IMR-90 (cell line): ENCODE measurements at regions not wholly inside any gene's neighbourhood (a gene's known extent, or its start where the extent isn't known, plus 50 kb on each side); places are given as distances from the start of the nearest gene placed in this dataset.

Experiments used
- ATAC-seq: fragments of 200-7000 bp; cut with Tn5 transposase; 2 replicates; pipeline ENCODE4 v1.9.1; 2020; ENCODE audit warnings: low read depth, mild to moderate bottlenecking, moderate library complexity
- BruUV-seq: library from RNA; stranded (reverse); fragments of 400-500 nt; replicated peaks from 2 replicates; lab custom pipeline; 2021; lab: Mats Ljungman, UMichigan
- CTCF ChIA-PET: fragments of 300-600 bp; formaldehyde crosslinking; extraction: SDS; loops from one replicate; lab custom pipeline; 2021; ENCODE audit warnings: antibody characterized with exemption; lab: Yijun Ruan, JAX
- POLR2A ChIA-PET: fragments of 300-600 bp; sonication (Branson Sonifier 250); formaldehyde crosslinking; loops from one replicate; lab custom pipeline; 2022; ENCODE audit warnings: antibody characterized with exemption; ENCODE audit not compliant: unreplicated experiment; lab: Charles Lee
- DNase-seq: peaks from one replicate; pipeline ENCODE4 v3.0.0; 2013
- H2AFZ ChIP-seq: replicated peaks from 2 replicates; pipeline ENCODE3; 2013; ENCODE audit warnings: low read length, mild to moderate bottlenecking; ENCODE audit not compliant: poor library complexity
- H2AK5ac ChIP-seq: 2 replicates; pipeline ENCODE4 v1.6.1; 2013; ENCODE audit warnings: low read depth, low read length, inconsistent platforms
- H2AK9ac ChIP-seq: replicated peaks from 2 replicates; pipeline ENCODE3; 2013; ENCODE audit warnings: mild to moderate bottlenecking, low read depth, low read length, moderate library complexity; ENCODE audit not compliant: poor library complexity
- H2BK120ac ChIP-seq: 2 replicates; pipeline ENCODE4 v1.6.1; 2013; ENCODE audit warnings: low read depth, low read length, inconsistent platforms
- H2BK15ac ChIP-seq: 3 replicates; pipeline ENCODE4 v1.6.1; 2013; ENCODE audit warnings: low read depth, low read length, inconsistent platforms
- H2BK20ac ChIP-seq: 2 replicates; pipeline ENCODE4 v1.6.1; 2013; ENCODE audit warnings: low read depth, mild to moderate bottlenecking, inconsistent platforms, low read length, moderate library complexity
- H2BK5ac ChIP-seq: 2 replicates; pipeline ENCODE4 v1.6.1; 2013; ENCODE audit warnings: mild to moderate bottlenecking, low read depth, low read length, inconsistent platforms; ENCODE audit not compliant: poor library complexity, severe bottlenecking
- H3K14ac ChIP-seq: replicated peaks from 2 replicates; pipeline ENCODE4 v1.6.1; 2013; ENCODE audit warnings: low read depth, low read length, inconsistent platforms
- H3K18ac ChIP-seq: 2 replicates; pipeline ENCODE4 v1.6.1; 2013; ENCODE audit warnings: low read depth, low read length, control low read depth
- H3K23ac ChIP-seq: 2 replicates; pipeline ENCODE4 v1.6.1; 2013; ENCODE audit warnings: low read depth, low read length, inconsistent platforms
- H3K27ac ChIP-seq: 2 replicates; pipeline ENCODE4 v1.5.1; 2013; ENCODE audit warnings: mild to moderate bottlenecking, control low read depth, low read length; ENCODE audit not compliant: insufficient read depth
- H3K27me3 ChIP-seq: 2 replicates; pipeline ENCODE4 v1.6.1; 2013; ENCODE audit warnings: low read length; ENCODE audit not compliant: control insufficient read depth, insufficient read depth
- H3K36me3 ChIP-seq: 2 replicates; pipeline ENCODE4 v1.6.1; 2013; ENCODE audit warnings: low read length, mixed read lengths; ENCODE audit not compliant: control insufficient read depth, insufficient read depth
- H3K4ac ChIP-seq: 2 replicates; pipeline ENCODE4 v1.6.1; 2013; ENCODE audit warnings: low read depth, low read length, inconsistent platforms
- H3K4me1 ChIP-seq: 2 replicates; pipeline ENCODE4 v1.6.1; 2013; ENCODE audit warnings: low read length, mixed read lengths; ENCODE audit not compliant: control insufficient read depth, insufficient read depth
- H3K4me2 ChIP-seq: 2 replicates; pipeline ENCODE4 v1.6.1; 2013; ENCODE audit warnings: low read depth, mild to moderate bottlenecking, control low read depth, low read length, moderate library complexity
- H3K4me3 ChIP-seq: 2 replicates; pipeline ENCODE4 v1.5.1; 2013; ENCODE audit warnings: low read depth, mild to moderate bottlenecking, control low read depth, low read length, moderate library complexity; ENCODE audit not compliant: insufficient read depth
- H3K56ac ChIP-seq: 2 replicates; pipeline ENCODE4 v1.6.1; 2013; ENCODE audit warnings: low read length, inconsistent platforms; ENCODE audit not compliant: insufficient read depth; ENCODE audit errors: extremely low read depth
- H3K79me1 ChIP-seq, 2 experiments: 2 replicates each; pipeline ENCODE4 v1.6.1; 2013; ENCODE audit warnings: low read length in 2 of 2, inconsistent platforms in 1 of 2, low read depth in 1 of 2
- H3K9ac ChIP-seq: 2 replicates; pipeline ENCODE4 v1.6.1; 2013; ENCODE audit warnings: low read depth, low read length, control low read depth
- H3K9me1 ChIP-seq: 2 replicates; pipeline ENCODE4 v1.6.1; 2013; ENCODE audit warnings: low read length, inconsistent platforms; ENCODE audit not compliant: insufficient read depth
- H3K9me3 ChIP-seq: 2 replicates; pipeline ENCODE4 v1.6.1; 2013; ENCODE audit warnings: low read length; ENCODE audit not compliant: control insufficient read depth, insufficient read depth
- H4K20me1 ChIP-seq: 2 replicates; pipeline ENCODE4 v1.6.1; 2013; ENCODE audit warnings: low read length, inconsistent platforms; ENCODE audit not compliant: insufficient read depth
- H4K5ac ChIP-seq: 2 replicates; pipeline ENCODE4 v1.6.1; 2013; ENCODE audit warnings: mild to moderate bottlenecking, low read depth, low read length, control low read depth
- H4K8ac ChIP-seq, 2 experiments: 2 replicates each; pipeline ENCODE4 v1.6.1; 2013; ENCODE audit warnings: low read depth in 2 of 2, low read length in 2 of 2, control low read depth in 1 of 2, inconsistent platforms in 1 of 2
- H4K91ac ChIP-seq: 2 replicates; pipeline ENCODE4 v1.6.1; 2013; ENCODE audit warnings: low read depth, low read length, inconsistent platforms; ENCODE audit not compliant: insufficient read depth
- CEBPB ChIP-seq: IDR thresholded peaks from 2 replicates; pipeline ENCODE4 v1.6.1; 2012; ENCODE audit warnings: low read depth, low read length, improper control_type of control experiment
- CTCF ChIP-seq: conservative IDR thresholded peaks from 2 replicates; pipeline ENCODE4 v1.5.1; 2012; ENCODE audit warnings: mild to moderate bottlenecking, low read depth, low read length, improper control_type of control experiment
- ELK1 ChIP-seq: fragments of 150-350 bp; IDR thresholded peaks from 2 replicates; pipeline ENCODE4 v1.6.1; 2016; ENCODE audit warnings: low read depth, mild to moderate bottlenecking, low read length, moderate library complexity, borderline replicate concordance
- FOS ChIP-seq: fragments of 150-350 bp; IDR thresholded peaks from 2 replicates; pipeline ENCODE4 v1.6.1; 2016; ENCODE audit warnings: low read depth, low read length
- MAFK ChIP-seq: IDR thresholded peaks from 2 replicates; pipeline ENCODE4 v1.6.1; 2012; ENCODE audit warnings: low read depth, low read length, improper control_type of control experiment
- MAZ ChIP-seq: IDR thresholded peaks from 2 replicates; pipeline ENCODE4 v1.6.1; 2012; ENCODE audit warnings: low read depth, mild to moderate bottlenecking, low read length, improper control_type of control experiment, moderate library complexity, borderline replicate concordance
- NFE2L2 ChIP-seq: fragments of 150-350 bp; IDR thresholded peaks from 2 replicates; pipeline ENCODE4 v1.6.1; 2016; ENCODE audit warnings: low read depth, mild to moderate bottlenecking, low read length
- RCOR1 ChIP-seq: IDR thresholded peaks from 2 replicates; pipeline ENCODE4 v1.6.1; 2012; ENCODE audit warnings: mild to moderate bottlenecking, low read length, improper control_type of control experiment; ENCODE audit not compliant: insufficient replicate concordance
- RFX5 ChIP-seq: IDR thresholded peaks from 2 replicates; pipeline ENCODE4 v1.8.0; 2012; ENCODE audit warnings: low read depth, mild to moderate bottlenecking, low read length, moderate library complexity
- USF2 ChIP-seq: fragments of 150-350 bp; IDR thresholded peaks from 2 replicates; pipeline ENCODE4 v1.6.1; 2017; ENCODE audit warnings: mild to moderate bottlenecking, antibody characterized with exemption, low read length, low read depth
- whole genome bisulfite sequencing, 2 experiments: methylation state at CpG; one replicate each; pipeline versions ENCODE4 v1.1.5 to v1.1.7; 2013; ENCODE audit warnings: missing lambda C conversion rate in 2 of 2; ENCODE audit not compliant: insufficient read length in 1 of 2; ENCODE audit errors: extremely low coverage in 2 of 2; 5-methylcytosine and 5-hydroxymethylcytosine counted together
- dilution Hi-C: fragments of 300-500 bp; cut with HindIII; formaldehyde crosslinking; loops from one replicate; pipeline ENCODE4 v1.14.3; 2018; ENCODE audit warnings: low sequenced_read_pairs; ENCODE audit not compliant: unreplicated experiment
- in situ Hi-C: fragments of 300-500 bp; cut with MboI; formaldehyde crosslinking; loops from 3 replicates; pipeline ENCODE4 v1.14.3; 2019; ENCODE audit warnings: low sequenced_read_pairs, inconsistent platforms, mixed read lengths
- intact Hi-C: fragments of 100-400 bp; cut with micrococcal nuclease; formaldehyde crosslinking; loops from 2 replicates; pipeline ENCODE4 v1.10.0; 2022

GRCh38 chr1:105072446-105072845 lies 1322.7 kb downstream of the AMY1C start:
- H3K4me2 ChIP-seq, result no peak overlapping the region
- H3K9ac ChIP-seq, result no peak overlapping the region
- no peak overlapping the region for H2BK120ac ChIP-seq
- H2AK5ac ChIP-seq, result no peak overlapping the region
- no peak for TF ChIP-seq CEBPB
- no peak for TF ChIP-seq USF2
- no peak for TF ChIP-seq MAFK
- TF ChIP-seq MAZ, result no peak
- TF ChIP-seq ELK1, result no peak
- no peak for TF ChIP-seq CTCF
- no peak for TF ChIP-seq RFX5
- no peak for TF ChIP-seq RCOR1
- TF ChIP-seq NFE2L2, result no peak
- TF ChIP-seq FOS, result no peak
- CTCF ChIA-PET, result no interaction called here
- no peak overlapping the region for H4K5ac ChIP-seq
- H3K14ac ChIP-seq, result no peak overlapping the region
- no peaks in the 10 kb centered on the region for H3K79me1 ChIP-seq
- DNase-seq (no peak), ATAC-seq (no peak)
- H2BK5ac ChIP-seq, result no peak overlapping the region
- no peaks in the 10 kb centered on the region for H3K4me1 ChIP-seq
- no peaks in the 10 kb centered on the region for H3K9me1 ChIP-seq
- H4K8ac ChIP-seq, result no peak overlapping the region
- in situ Hi-C loops (no loop called here), dilution Hi-C loops (no loop called here), intact Hi-C loops (no loop called here)
- no peaks in the 10 kb centered on the region for H3K27me3 ChIP-seq
- H2AK9ac ChIP-seq, result no peak overlapping the region
- no peaks in the 10 kb centered on the region for H3K36me3 ChIP-seq
- no peak overlapping the region for H4K91ac ChIP-seq
- WGBS, 2 experiments, result no CpG with 5 or more reads among the region's 3 CpGs
- H4K20me1 ChIP-seq, result no peaks in the 10 kb centered on the region
- H3K18ac ChIP-seq, result no peak overlapping the region
- no peak overlapping the region for H3K23ac ChIP-seq
- H3K9me3 ChIP-seq, result peaks cover 8% of the 10 kb centered on the region; the same call in 1 of the 2 replicates
- no peak overlapping the region for H3K56ac ChIP-seq
- no peak overlapping the region for H3K27ac ChIP-seq
- no TSS peak for BruUV-seq
- POLR2A ChIA-PET, result no interaction called here
- no peak overlapping the region for H3K4me3 ChIP-seq
- H2BK15ac ChIP-seq, result no peak overlapping the region
- H2AFZ ChIP-seq, result no peak overlapping the region
- H2BK20ac ChIP-seq, result no peak overlapping the region
- H3K4ac ChIP-seq, result no peak overlapping the region
